Fibroblast of peridontal ligament (primary cell): ENCODE measurements at regions not wholly inside any gene's neighbourhood (a gene's known extent, or its start where the extent isn't known, plus 50 kb on each side); places are given as distances from the start of the nearest gene placed in this dataset.

Experiments
- DNase-seq: peaks from one replicate; pipeline ENCODE4 v3.0.0-alpha.2; 2010; ENCODE audit errors: extremely low read depth

GRCh38 chr10:129101232-129101980 lies 365.6 kb upstream of the MGMT start:
- DNase-seq, result no peak

GRCh38 chr10:129102906-129103693 lies 363.9 kb upstream of the MGMT start:
- no peak for DNase-seq

- no peak for DNase-seq
These were observed 362.6 kb upstream of the MGMT start for GRCh38 chr10:129104266-129105045.

DNA sequence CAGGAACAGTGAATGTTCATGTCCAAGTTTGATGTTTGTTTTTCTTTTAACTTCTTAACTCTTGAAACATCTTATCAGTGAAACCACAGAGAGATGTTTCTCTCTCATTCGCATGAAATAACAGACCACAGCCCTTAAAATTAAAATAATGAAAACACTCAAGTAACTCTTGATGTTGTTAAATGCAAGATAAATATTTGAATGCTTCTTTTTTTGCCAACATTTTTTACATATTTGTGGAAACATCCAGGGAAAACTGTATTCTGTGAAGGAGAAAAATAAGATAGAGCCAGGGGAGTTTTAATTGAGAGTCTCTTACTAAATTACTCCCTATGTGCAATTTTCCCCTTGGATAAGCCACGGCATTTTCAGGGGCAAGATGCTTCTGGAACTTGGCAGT lies 361.8 kb upstream of the MGMT start:
- DNase-seq, result peak; percentile 6

DNA sequence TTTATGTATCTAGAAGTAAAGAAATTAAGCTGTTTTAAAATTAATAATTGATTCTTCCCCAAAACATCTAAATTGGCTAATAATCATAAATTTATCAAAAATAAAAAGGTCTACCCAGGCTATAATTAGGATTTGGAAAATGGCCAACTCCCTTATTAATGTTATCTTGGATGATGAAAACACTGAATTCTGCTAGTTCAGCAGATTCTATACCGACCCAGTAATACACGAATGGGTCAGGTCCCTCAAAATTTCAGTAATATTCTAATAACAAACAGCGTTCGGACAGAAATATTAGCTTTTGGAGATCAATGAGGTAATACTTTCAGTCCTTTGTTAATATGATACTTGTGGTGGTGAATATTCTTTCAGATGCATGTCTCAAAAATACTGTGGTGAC lies 360.7 kb upstream of the MGMT start:
- DNase-seq, result no peak

GRCh38 chr10:129107525-129107924 lies 359.5 kb upstream of the MGMT start:
- no peak for DNase-seq

GRCh38 chr10:129108378-129108777 lies 358.7 kb upstream of the MGMT start:
- no peak for DNase-seq

DNA sequence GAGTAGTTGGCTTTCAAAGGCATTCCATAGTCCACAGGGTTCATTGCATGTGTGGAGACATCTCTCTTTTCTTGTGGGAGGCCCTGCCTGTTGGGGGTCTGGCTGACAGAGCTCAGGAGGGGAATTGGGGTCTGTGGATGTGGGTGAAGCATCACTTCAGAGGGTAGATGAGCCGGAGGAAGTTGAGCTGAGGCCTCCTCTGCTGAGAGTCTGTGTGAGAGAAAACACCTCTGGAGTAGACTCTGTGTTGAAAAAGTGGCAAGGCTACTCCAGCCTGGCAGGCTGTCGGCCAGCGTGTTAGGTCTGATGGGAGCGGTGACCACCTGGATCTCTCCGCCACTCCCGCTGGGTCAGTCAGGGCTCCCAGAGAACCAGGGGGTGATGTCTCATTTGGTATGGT lies 358.0 kb upstream of the MGMT start:
- no peak for DNase-seq

DNA sequence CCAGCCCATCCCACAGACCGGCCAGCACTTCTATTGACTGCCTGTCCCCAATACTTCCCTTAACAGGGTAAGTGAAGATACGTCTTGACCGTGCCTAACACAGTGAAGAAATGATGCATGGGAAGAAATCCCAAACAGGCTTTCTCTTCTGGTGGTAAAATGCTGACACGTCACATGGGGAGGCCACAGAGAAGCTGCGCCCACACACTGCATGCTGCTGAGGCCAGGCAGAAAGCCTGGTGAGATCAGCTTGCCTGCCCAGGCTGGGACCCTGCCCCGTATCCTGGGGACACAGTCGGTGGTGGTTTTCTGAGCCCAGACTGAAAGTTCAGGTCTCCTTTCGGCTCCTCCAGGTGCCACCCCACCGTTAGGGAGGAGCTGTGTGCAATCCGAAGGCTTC lies 356.3 kb upstream of the MGMT start:
- no peak for DNase-seq

DNA sequence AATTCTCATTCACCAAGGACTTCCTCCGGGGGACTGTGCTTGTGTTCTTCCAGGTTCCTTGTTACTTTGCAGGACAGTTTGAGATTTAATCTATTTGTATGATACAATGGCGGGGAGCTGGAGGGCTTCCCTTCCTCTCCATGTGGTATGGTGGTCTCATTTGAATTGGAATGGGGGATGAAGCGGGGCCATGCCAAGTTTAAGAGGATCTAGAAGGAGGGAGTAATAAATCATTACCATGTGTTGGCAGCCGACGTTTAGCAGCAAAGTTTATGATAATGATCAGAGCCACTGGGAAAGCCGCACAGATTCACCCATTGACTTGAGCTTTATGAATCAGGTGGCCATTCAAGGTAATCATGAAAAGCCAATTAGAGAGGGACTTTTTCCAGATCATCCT lies 355.1 kb upstream of the MGMT start:
- no peak for DNase-seq

GRCh38 chr10:129114588-129114987 lies 352.5 kb upstream of the MGMT start:
- no peak for DNase-seq

DNA sequence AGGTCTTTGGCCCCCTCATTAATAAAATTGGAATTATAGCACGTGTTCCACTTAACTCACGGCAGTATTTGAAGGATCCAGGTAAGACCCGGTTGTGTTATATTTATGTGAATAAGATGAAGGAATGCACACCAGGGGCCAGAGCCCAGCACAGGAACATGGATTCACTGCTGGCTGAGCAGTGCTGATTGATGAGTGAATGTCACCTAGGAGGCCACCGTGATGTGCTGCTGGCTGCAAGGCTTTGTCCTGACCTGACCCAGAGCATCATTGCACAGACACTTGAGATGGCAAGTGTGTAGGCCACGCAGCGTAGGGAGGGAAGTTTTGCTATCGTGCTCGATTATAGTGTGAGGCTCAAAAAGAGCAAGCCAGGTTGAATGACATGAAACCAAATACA lies 350.7 kb upstream of the MGMT start:
- no peak for DNase-seq

- DNase-seq, result no peak
These were observed 346.6 kb upstream of the MGMT start for GRCh38 chr10:129120441-129120840.

- no peak for DNase-seq
These were observed 344.2 kb upstream of the MGMT start for GRCh38 chr10:129122846-129123245.

DNA sequence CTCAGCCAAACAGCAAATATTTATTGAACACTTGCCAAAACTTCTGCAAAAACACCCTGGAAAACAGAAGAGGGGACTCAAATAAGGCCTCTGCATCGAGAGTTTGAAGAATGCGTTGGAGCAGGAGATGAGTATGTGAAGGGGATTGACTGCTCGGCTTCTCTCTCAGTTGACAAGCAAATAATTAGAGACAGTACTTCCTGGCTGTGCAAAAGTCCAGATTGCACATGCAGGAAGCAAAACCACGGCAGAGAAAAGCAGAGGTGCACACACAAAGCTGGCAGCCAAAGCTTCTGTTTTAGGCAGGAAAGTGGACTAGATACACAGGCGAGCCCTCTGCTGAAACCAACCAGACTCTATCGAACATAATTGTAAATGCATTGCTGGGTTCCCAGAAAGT lies 343.6 kb upstream of the MGMT start:
- no peak for DNase-seq

GRCh38 chr10:129126982-129127381 lies 340.1 kb upstream of the MGMT start:
- DNase-seq, result no peak

GRCh38 chr10:129131457-129132132 lies 335.4 kb upstream of the MGMT start:
- no peak for DNase-seq

DNA sequence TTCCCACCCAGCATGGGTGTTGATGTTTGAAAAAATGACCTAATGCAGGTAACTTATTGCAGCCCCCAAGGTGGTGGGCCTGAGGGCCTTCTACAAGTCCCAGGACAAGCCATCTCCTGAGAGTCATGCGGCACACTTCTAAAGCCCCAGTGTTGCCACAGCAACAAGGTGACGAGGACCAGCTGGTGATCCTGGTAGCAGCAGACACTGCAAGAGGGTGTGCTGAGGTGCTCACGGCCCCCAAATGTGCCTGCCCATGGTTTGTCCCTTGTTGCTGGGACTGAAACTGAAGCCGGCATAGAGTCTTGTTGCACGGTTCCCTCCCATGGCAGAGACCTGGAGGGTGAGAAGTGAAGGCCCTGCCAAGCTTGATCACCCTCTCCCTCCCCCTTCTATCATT lies 333.2 kb upstream of the MGMT start:
- no peak for DNase-seq

GRCh38 chr10:129134371-129134770 lies 332.7 kb upstream of the MGMT start:
- no peak for DNase-seq

- DNase-seq, result no peak
These were observed 331.4 kb upstream of the MGMT start for GRCh38 chr10:129135624-129136023.

DNA sequence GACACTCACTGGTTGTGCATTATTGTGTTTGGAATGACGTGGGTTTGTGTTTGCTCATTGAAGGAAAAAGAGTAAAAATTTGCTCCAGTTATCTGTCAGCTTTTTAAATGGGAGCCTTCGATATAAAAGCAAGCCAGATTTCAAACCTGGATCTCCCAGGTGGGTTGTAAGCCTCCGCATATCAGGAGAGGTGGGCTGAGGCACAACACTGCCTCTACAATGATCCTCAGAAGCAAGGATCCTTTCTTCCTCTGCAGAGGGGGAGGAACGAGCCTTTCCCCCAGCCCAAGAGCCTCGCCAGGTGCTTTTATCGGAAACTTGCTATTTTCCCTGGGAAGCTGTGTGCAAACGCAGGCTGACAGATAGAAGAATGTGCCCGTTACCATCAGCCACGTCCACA lies 331.0 kb upstream of the MGMT start:
- DNase-seq, result no peak

GRCh38 chr10:129136951-129137350 lies 330.1 kb upstream of the MGMT start:
- DNase-seq, result no peak
